ENCODE measurements at regions not wholly inside any gene's neighbourhood (a gene's known extent, or its start where the extent isn't known, plus 50 kb on each side); places are given as distances from the start of the nearest gene placed in this dataset.

- no peak for TF ChIP-seq POLR2AphosphoS5 (IDR thresholded peaks at IDR 0.05; ENCODE audit: insufficient read depth, low read depth, low read length)
- no peak for TF ChIP-seq CTCF (IDR thresholded peaks at IDR 0.05; ENCODE audit: extremely low read depth in 1 of 2, insufficient read depth in 1 of 2, low read depth in 1 of 2, low read length in 2 of 2)
- TF ChIP-seq MAX (IDR thresholded peaks at IDR 0.05; ENCODE audit: insufficient read depth, insufficient read length): no peak
- TF ChIP-seq JUN (IDR thresholded peaks at IDR 0.05; ENCODE audit: borderline replicate concordance, insufficient read depth, insufficient read length, low read depth): no peak
- TF ChIP-seq POLR2A (IDR thresholded peaks at IDR 0.05; ENCODE audit: low read depth, low read length): no peak
These were observed 207.1 kb downstream of the MAFB start for GRCh38 chr20:40481743-40482458.
